CD14-positive monocyte (primary cell): ENCODE measurements at regions not wholly inside any gene's neighbourhood (a gene's known extent, or its start where the extent isn't known, plus 50 kb on each side); places are given as distances from the start of the nearest gene placed in this dataset.

ENCODE experiments used
- DNase-seq, 3 donors: peaks; one replicate each; pipeline ENCODE4 v3.0.0-alpha.2; 2011 to 2022
- H2AFZ ChIP-seq: 2 replicates; pipeline ENCODE4 v1.6.0; 2012; ENCODE audit warnings: mild to moderate bottlenecking, low read depth, low read length, inconsistent platforms; ENCODE audit not compliant: insufficient read depth, poor library complexity, severe bottlenecking
- H3K27ac ChIP-seq, 2 donors: 1 replicate in 1 of 2; 2 replicates in 1 of 2; pipeline ENCODE4 v1.5.1; 2012 to 2013; ENCODE audit warnings: low read length in 2 of 2, control low read depth in 1 of 2, inconsistent platforms in 1 of 2, low read depth in 1 of 2, mild to moderate bottlenecking in 1 of 2
- H3K27me3 ChIP-seq, 2 donors: one replicate each; pipeline versions ENCODE4 v1.6.0 to v1.6.1; 2011 to 2013; ENCODE audit warnings: low read length in 2 of 2; ENCODE audit not compliant: control insufficient read depth in 2 of 2, insufficient read depth in 2 of 2
- H3K36me3 ChIP-seq, 2 donors: replicated peaks in 1 of 2; 1 replicate in 1 of 2; 2 replicates in 1 of 2; pipeline versions ENCODE4 v1.5.1 to v1.6.1; 2012 to 2013; ENCODE audit warnings: low read length in 2 of 2, control low read depth in 1 of 2, inconsistent platforms in 1 of 2, mild to moderate bottlenecking in 1 of 2; ENCODE audit not compliant: insufficient read depth in 2 of 2, control insufficient read depth in 1 of 2
- H3K4me1 ChIP-seq, 2 donors: 1 replicate in 1 of 2; 2 replicates in 1 of 2; pipeline versions ENCODE4 v1.5.1 to v1.6.1; 2012 to 2013; ENCODE audit warnings: low read length in 2 of 2, control low read depth in 1 of 2, inconsistent platforms in 1 of 2, mild to moderate bottlenecking in 1 of 2, moderate library complexity in 1 of 2; ENCODE audit not compliant: insufficient read depth in 2 of 2, control insufficient read depth in 1 of 2
- H3K4me2 ChIP-seq: replicated peaks from 2 replicates; pipeline ENCODE3; 2012; ENCODE audit warnings: low read length, moderate library complexity, mild to moderate bottlenecking; ENCODE audit not compliant: poor library complexity, severe bottlenecking; ENCODE audit errors: extremely low read depth
- H3K4me3 ChIP-seq, 3 experiments: fragments of 200-600 bp in 1 of 3; sonication (generic) in 1 of 3; replicated peaks in 1 of 3; 1 replicate in 2 of 3; 2 replicates in 1 of 3; pipeline ENCODE4 v1.5.1; 2011 to 2013; ENCODE audit warnings: low read length in 3 of 3, mild to moderate bottlenecking in 3 of 3, control low read depth in 2 of 3, low read depth in 2 of 3, inconsistent platforms in 1 of 3, moderate library complexity in 1 of 3
- H3K79me2 ChIP-seq: 2 replicates; pipeline ENCODE4 v1.6.0; 2012; ENCODE audit warnings: mild to moderate bottlenecking, control low read depth, inconsistent platforms, low read length, moderate library complexity; ENCODE audit not compliant: insufficient read depth
- H3K9ac ChIP-seq: 2 replicates; pipeline ENCODE4 v1.6.0; 2017; ENCODE audit warnings: low read length, mild to moderate bottlenecking; ENCODE audit not compliant: insufficient read depth, poor library complexity, severe bottlenecking
- H3K9me3 ChIP-seq, 2 donors: replicated peaks in 1 of 2; 1 replicate in 1 of 2; 2 replicates in 1 of 2; pipeline versions ENCODE4 v1.5.1 to v1.6.1; 2012 to 2013; ENCODE audit warnings: low read length in 2 of 2, control low read depth in 1 of 2; ENCODE audit not compliant: control insufficient read depth in 1 of 2, insufficient read depth in 1 of 2
- H4K20me1 ChIP-seq: 2 replicates; pipeline ENCODE4 v1.6.0; 2012; ENCODE audit warnings: mild to moderate bottlenecking, low read length, control low read depth, moderate library complexity; ENCODE audit not compliant: insufficient read depth
- H3K27ac Mint-ChIP-seq, 7 donors: one replicate each; pipeline ENCODE4 v1.8.0; 2020; ENCODE audit warnings: mild to moderate bottlenecking in 7 of 7, mixed read lengths in 7 of 7, moderate library complexity in 6 of 7, inconsistent platforms in 2 of 7
- H3K27me3 Mint-ChIP-seq, 3 donors: one replicate each; pipeline ENCODE4 v1.8.0; 2021 to 2022; ENCODE audit warnings: low read depth in 3 of 3, mild to moderate bottlenecking in 3 of 3, mixed read lengths in 3 of 3, moderate library complexity in 3 of 3, inconsistent platforms in 1 of 3
- H3K36me3 Mint-ChIP-seq, 2 donors: one replicate each; pipeline ENCODE4 v1.8.0; 2020; ENCODE audit warnings: mixed read lengths in 2 of 2, inconsistent platforms in 1 of 2, mild to moderate bottlenecking in 1 of 2
- H3K4me1 Mint-ChIP-seq: one replicate; pipeline ENCODE4 v1.8.0; 2020; ENCODE audit warnings: mild to moderate bottlenecking, mixed read lengths
- H3K4me3 Mint-ChIP-seq, 2 donors: one replicate each; pipeline ENCODE4 v1.8.0; 2020; ENCODE audit warnings: mild to moderate bottlenecking in 2 of 2, mixed read lengths in 2 of 2, moderate library complexity in 1 of 2
- H3K9me3 Mint-ChIP-seq, 7 donors: one replicate each; pipeline ENCODE4 v1.8.0; 2020 to 2022; ENCODE audit warnings: mixed read lengths in 7 of 7, mild to moderate bottlenecking in 6 of 7, moderate library complexity in 6 of 7, inconsistent platforms in 2 of 7
- CTCF ChIP-seq: fragments of 200-600 bp; IDR thresholded peaks from one replicate; pipeline ENCODE4 v1.8.0; 2022; ENCODE audit warnings: antibody characterized with exemption, mild to moderate bottlenecking
- WGBS: methylation state at CpG from one replicate; pipeline ENCODE4 v1.1.5; 2013; ENCODE audit warnings: missing lambda C conversion rate; ENCODE audit not compliant: insufficient coverage; 5-methylcytosine and 5-hydroxymethylcytosine counted together
- intact Hi-C, 2 donors: fragments of 100-400 bp; cut with micrococcal nuclease; formaldehyde crosslinking; loops; one replicate each; pipeline versions ENCODE4 v1.15.0 to v1.15.1; 2023

DNA sequence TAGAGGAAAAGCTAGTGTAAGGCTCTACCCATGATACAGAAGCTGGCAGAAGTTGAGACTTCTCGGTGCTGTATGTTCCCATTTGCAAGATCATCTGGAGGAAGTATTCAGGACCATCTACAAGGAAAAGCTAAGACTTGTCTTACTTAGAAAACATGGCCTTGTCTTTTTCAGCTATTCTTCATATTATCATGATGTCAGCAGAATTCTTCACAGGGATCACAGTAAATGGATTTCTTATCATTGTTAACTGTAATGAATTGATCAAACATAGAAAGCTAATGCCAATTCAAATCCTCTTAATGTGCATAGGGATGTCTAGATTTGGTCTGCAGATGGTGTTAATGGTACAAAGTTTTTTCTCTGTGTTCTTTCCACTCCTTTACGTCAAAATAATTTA is 79.6 kb upstream of the SCIN start:
- H3K4me2 ChIP-seq = no peak overlapping the region
- WGBS = 67% methylated on average over 1 of the region's 2 CpGs
- H3K79me2 ChIP-seq = no peaks in the 10 kb centered on the region
- peaks cover 0 to 2% (median under 1%) of the 10 kb centered on the region in 3 donors for H3K27me3 Mint-ChIP-seq
- no peak overlapping the region for H3K27ac ChIP-seq
- no peak overlapping the region for H2AFZ ChIP-seq
- H3K4me1 ChIP-seq = no peaks in the 10 kb centered on the region
- H3K4me3 ChIP-seq = no peak overlapping the region
- H3K27me3 ChIP-seq = no peaks in the 10 kb centered on the region
- no peak overlapping the region for H3K27ac Mint-ChIP-seq
- H3K4me3 Mint-ChIP-seq = no peak overlapping the region
- H3K9me3 Mint-ChIP-seq = no peaks in the 10 kb centered on the region
- H3K36me3 Mint-ChIP-seq = no peaks in the 10 kb centered on the region
- DNase-seq = no peak
- H4K20me1 ChIP-seq = no peaks in the 10 kb centered on the region
- H3K9me3 ChIP-seq = no peaks in the 10 kb centered on the region
- intact Hi-C loops = loop anchor here in 1 of 2 donors (10.0 kb wide), 1 partner anchor 1066 kb away; no protein-coding TSS in a partner anchor
- H3K4me1 Mint-ChIP-seq = no peaks in the 10 kb centered on the region
- no peaks in the 10 kb centered on the region for H3K36me3 ChIP-seq
- no peak overlapping the region for H3K9ac ChIP-seq
- no peak for TF ChIP-seq CTCF

DNA sequence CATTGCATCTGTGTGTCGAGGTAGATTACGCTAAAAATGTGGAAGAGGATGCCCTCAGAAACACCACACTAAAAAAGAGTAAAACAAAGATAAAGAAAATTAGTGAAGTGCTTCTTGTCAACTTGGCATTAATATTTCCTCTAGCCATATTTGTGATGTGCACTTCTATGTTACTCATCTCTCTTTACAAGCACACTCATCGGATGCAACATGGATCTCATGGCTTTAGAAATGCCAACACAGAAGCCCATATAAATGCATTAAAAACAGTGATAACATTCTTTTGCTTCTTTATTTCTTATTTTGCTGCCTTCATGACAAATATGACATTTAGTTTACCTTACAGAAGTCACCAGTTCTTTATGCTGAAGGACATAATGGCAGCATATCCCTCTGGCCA is 79.0 kb upstream of the SCIN start:
- Histone ChIP-seq H3K9ac (no peak overlapping the region), H3K36me3 (no peaks in the 10 kb centered on the region), H3K4me1 (no peaks in the 10 kb centered on the region), H2AFZ (no peak overlapping the region), H3K9me3 (no peaks in the 10 kb centered on the region), H3K4me2 (no peak overlapping the region), H3K27ac (no peak overlapping the region), H4K20me1 (no peaks in the 10 kb centered on the region), H3K27me3 (no peaks in the 10 kb centered on the region), H3K4me3 (no peak overlapping the region), H3K79me2 (no peaks in the 10 kb centered on the region)
- no peak overlapping the region for H3K4me3 Mint-ChIP-seq
- H3K36me3 Mint-ChIP-seq = no peaks in the 10 kb centered on the region
- intact Hi-C loops = loop anchor here in 1 of 2 donors (10.0 kb wide), 1 partner anchor 1067 kb away; no protein-coding TSS in a partner anchor
- H3K9me3 Mint-ChIP-seq = no peaks in the 10 kb centered on the region
- H3K27me3 Mint-ChIP-seq = peaks cover 0 to 2% (median 1%) of the 10 kb centered on the region in 3 donors
- H3K27ac Mint-ChIP-seq = peak overlapping the region in 1 of 7 donors; percentile 5
- TF ChIP-seq CTCF = no peak
- WGBS = no CpG with 5 or more reads among the region's 3 CpGs
- DNase-seq = no peak
- no peaks in the 10 kb centered on the region for H3K4me1 Mint-ChIP-seq
